Neural cell (in vitro differentiated cells): ENCODE measurements at regions not wholly inside any gene's neighbourhood (a gene's known extent, or its start where the extent isn't known, plus 50 kb on each side); places are given as distances from the start of the nearest gene placed in this dataset.

Experiments
- H2AFZ ChIP-seq: fragments of 200-600, 300-800 bp; sonication (generic), shearing (Covaris generic); 2 replicates; pipeline ENCODE4 v1.6.0; 2014; ENCODE audit warnings: low read depth, mild to moderate bottlenecking, antibody characterized with exemption, low read length, moderate library complexity
- H3F3A ChIP-seq: fragments of 200-600 bp; shearing (Covaris generic); 2 replicates; pipeline ENCODE4 v1.6.1; 2016; ENCODE audit warnings: mild to moderate bottlenecking, moderate library complexity, mixed read lengths, antibody characterized with exemption, low read length; ENCODE audit not compliant: insufficient read depth, poor library complexity, severe bottlenecking
- H3K27ac ChIP-seq: fragments of 200-600, 300-800 bp; sonication (generic), shearing (Covaris generic); 2 replicates; pipeline ENCODE4 v1.5.1; 2014; ENCODE audit warnings: mild to moderate bottlenecking, low read length, moderate library complexity
- H3K27me3 ChIP-seq: fragments of 300-800, 200-600 bp; sonication (generic), shearing (Covaris generic); 2 replicates; pipeline ENCODE4 v1.6.0; 2014; ENCODE audit warnings: mild to moderate bottlenecking, low read depth, low read length, moderate library complexity; ENCODE audit not compliant: insufficient read depth
- H3K36me3 ChIP-seq: fragments of 300-800, 200-600 bp; sonication (generic), shearing (Covaris generic); 2 replicates; pipeline ENCODE4 v1.5.1; 2014; ENCODE audit warnings: mild to moderate bottlenecking, antibody characterized with exemption, low read length, moderate library complexity; ENCODE audit not compliant: insufficient read depth
- H3K4me2 ChIP-seq: fragments of 300-800, 200-600 bp; sonication (generic), shearing (Covaris generic); 2 replicates; pipeline ENCODE4 v1.6.0; 2014; ENCODE audit warnings: mild to moderate bottlenecking, low read length
- H3K4me3 ChIP-seq: fragments of 300-800, 200-600 bp; sonication (generic), shearing (Covaris generic); 2 replicates; pipeline ENCODE4 v1.5.1; 2014; ENCODE audit warnings: mild to moderate bottlenecking, low read length, moderate library complexity
- H3K79me2 ChIP-seq: fragments of 200-600 bp; shearing (Covaris generic); replicated peaks from 2 replicates; pipeline ENCODE4 v1.6.0; 2014; ENCODE audit warnings: mild to moderate bottlenecking, low read length, moderate library complexity; ENCODE audit not compliant: insufficient read depth
- H3K9ac ChIP-seq: fragments of 300-800, 200-600 bp; sonication (generic), shearing (Covaris generic); 2 replicates; pipeline ENCODE4 v1.6.1; 2016; ENCODE audit warnings: mild to moderate bottlenecking, low read length, mixed read lengths
- H3K9me2 ChIP-seq: fragments of 200-600 bp; shearing (Covaris generic); 2 replicates; pipeline ENCODE4 v1.6.1; 2016; ENCODE audit warnings: mild to moderate bottlenecking, low read length, mixed read lengths; ENCODE audit not compliant: insufficient read depth
- H3K9me3 ChIP-seq: fragments of 200-600, 300-800 bp; sonication (generic), shearing (Covaris generic); 2 replicates; pipeline ENCODE4 v1.6.1; 2016; ENCODE audit warnings: mild to moderate bottlenecking, mixed run types, low read length, moderate library complexity, mixed read lengths
- H4K20me1 ChIP-seq: fragments of 200-600 bp; shearing (Covaris generic); 2 replicates; pipeline ENCODE4 v1.6.1; 2016; ENCODE audit warnings: mild to moderate bottlenecking, mixed run types; ENCODE audit not compliant: insufficient read depth
- CTCF ChIP-seq: fragments of 450-650 bp; IDR thresholded peaks from 2 replicates; pipeline ENCODE4 v1.5.1; 2014; ENCODE audit warnings: antibody characterized with exemption, mild to moderate bottlenecking, moderate library complexity; ENCODE audit not compliant: poor library complexity, severe bottlenecking
- EP300 ChIP-seq: fragments of 450-650 bp; conservative IDR thresholded peaks from 2 replicates; pipeline ENCODE4 v1.6.1; 2014; ENCODE audit warnings: antibody characterized with exemption, mild to moderate bottlenecking, moderate library complexity; ENCODE audit not compliant: poor library complexity, severe bottlenecking
- EZH2 ChIP-seq: fragments of 200-600, 300-800 bp; shearing (Covaris generic), sonication (generic); IDR thresholded peaks from 2 replicates; pipeline ENCODE4 v1.6.1; 2014; ENCODE audit warnings: antibody characterized with exemption, low read length, borderline replicate concordance, mild to moderate bottlenecking; ENCODE audit not compliant: insufficient read depth, poor library complexity, severe bottlenecking
- MXI1 ChIP-seq: fragments of 450-650 bp; conservative IDR thresholded peaks from 2 replicates; pipeline ENCODE4 v1.6.1; 2014; ENCODE audit warnings: antibody characterized with exemption, mild to moderate bottlenecking; ENCODE audit not compliant: poor library complexity, severe bottlenecking
- POLR2AphosphoS5 ChIP-seq: IDR thresholded peaks from 2 replicates; pipeline ENCODE4 v1.6.1; 2012
- RAD21 ChIP-seq: fragments of 450-650 bp; conservative IDR thresholded peaks from 2 replicates; pipeline ENCODE4 v1.6.1; 2014; ENCODE audit warnings: antibody characterized with exemption, mild to moderate bottlenecking, moderate library complexity
- REST ChIP-seq: IDR thresholded peaks from 2 replicates; pipeline ENCODE4 v1.6.1; 2012; ENCODE audit warnings: borderline replicate concordance
- SMC3 ChIP-seq: fragments of 450-650 bp; conservative IDR thresholded peaks from 2 replicates; pipeline ENCODE4 v1.6.1; 2014; ENCODE audit warnings: antibody characterized with exemption, mild to moderate bottlenecking, moderate library complexity; ENCODE audit not compliant: poor library complexity

GRCh38 chr6:40788661-40789655 lies 201.8 kb upstream of the LRFN2 start:
- Histone ChIP-seq H3K9me2 (no peaks in the 10 kb centered on the region), H3K79me2 (no peaks in the 10 kb centered on the region), H3K9ac (no peak overlapping the region), H3K9me3 (no peaks in the 10 kb centered on the region), H4K20me1 (no peaks in the 10 kb centered on the region), H3K27me3 (no peaks in the 10 kb centered on the region), H3K4me3 (no peak overlapping the region), H3F3A (no peaks in the 10 kb centered on the region), H3K27ac (no peak overlapping the region), H3K36me3 (no peaks in the 10 kb centered on the region), H3K4me2 (no peak overlapping the region), H2AFZ (no peak overlapping the region)
- TF ChIP-seq SMC3, result no peak
- no peak for TF ChIP-seq REST
- TF ChIP-seq RAD21, result no peak
- TF ChIP-seq POLR2AphosphoS5, result no peak
- TF ChIP-seq EP300, result no peak
- TF ChIP-seq EZH2, result no peak
- no peak for TF ChIP-seq MXI1
- TF ChIP-seq CTCF, result no peak

GRCh38 chr6:40782355-40782754 lies 195.2 kb upstream of the LRFN2 start:
- H3K27me3 ChIP-seq, result no peaks in the 10 kb centered on the region
- TF ChIP-seq REST (no peak), RAD21 (no peak), MXI1 (no peak)
- no peaks in the 10 kb centered on the region for H3K9me3 ChIP-seq
- H3K27ac ChIP-seq, result no peak overlapping the region
- H3K4me2 ChIP-seq, result no peak overlapping the region
- H3K4me3 ChIP-seq, result no peak overlapping the region
- no peak overlapping the region for H3K9ac ChIP-seq
- no peaks in the 10 kb centered on the region for H3K9me2 ChIP-seq
- no peak overlapping the region for H2AFZ ChIP-seq
- H4K20me1 ChIP-seq, result no peaks in the 10 kb centered on the region
- no peaks in the 10 kb centered on the region for H3K36me3 ChIP-seq
- H3K79me2 ChIP-seq, result no peaks in the 10 kb centered on the region
- H3F3A ChIP-seq, result no peaks in the 10 kb centered on the region
